ENCODE measurements at regions not wholly inside any gene's neighbourhood (a gene's known extent, or its start where the extent isn't known, plus 50 kb on each side); places are given as distances from the start of the nearest gene placed in this dataset.

- Histone ChIP-seq H3K36me3 (replicated peaks) (no peaks in the 10 kb centered on the region), H3K27me3 (replicated peaks) (peaks cover 2% of the 10 kb centered on the region), H3K27ac (no peak overlapping the region), H3K4me3 (ENCODE audit: low read depth, low read length) (no peak overlapping the region)
- no peak for TF ChIP-seq CTCF (IDR thresholded peaks at IDR 0.05; ENCODE audit: low read depth, low read length, missing control alignments)
- in situ Hi-C loops (cut with HindIII; ENCODE audit: low pct_ligation_motif_present, low sequenced_read_pairs), result no loop called here
- no peak for DNase-seq
Measured at GRCh38 chr10:123580426-123580825, 85.7 kb upstream of the GPR26 start.

- DNase-seq, result no peak
- H3K27me3 ChIP-seq (replicated peaks), result peaks cover 2% of the 10 kb centered on the region
- H3K36me3 ChIP-seq (replicated peaks), result no peaks in the 10 kb centered on the region
- H3K4me3 ChIP-seq (ENCODE audit: low read depth, low read length), result no peak overlapping the region
- TF ChIP-seq CTCF (IDR thresholded peaks at IDR 0.05; ENCODE audit: low read depth, low read length, missing control alignments), result no peak
- in situ Hi-C loops (cut with HindIII; ENCODE audit: low pct_ligation_motif_present, low sequenced_read_pairs), result no loop called here
- H3K27ac ChIP-seq, result no peak overlapping the region
Measured at GRCh38 chr10:123581656-123582055, 84.5 kb upstream of the GPR26 start.

- Histone ChIP-seq H3K36me3 (replicated peaks) (no peaks in the 10 kb centered on the region), H3K27ac (no peak overlapping the region), H3K4me3 (ENCODE audit: low read depth, low read length) (no peak overlapping the region), H3K27me3 (replicated peaks) (peaks cover 2% of the 10 kb centered on the region)
- TF ChIP-seq CTCF (IDR thresholded peaks at IDR 0.05; ENCODE audit: low read depth, low read length, missing control alignments), result peak; percentile 93
- in situ Hi-C loops (cut with HindIII; ENCODE audit: low pct_ligation_motif_present, low sequenced_read_pairs), result no loop called here
- peak; percentile 65 for DNase-seq
Measured at GRCh38 chr10:123582084-123582989, 83.8 kb upstream of the GPR26 start.

- no peak overlapping the region for H3K27ac ChIP-seq
Measured at GRCh38 chr10:123583639-123584418, 82.3 kb upstream of the GPR26 start.

GRCh38 chr10:123584419-123584775 is 81.8 kb upstream of the GPR26 start:
- no peak overlapping the region for H3K4me3 ChIP-seq (ENCODE audit: low read depth, low read length)
- DNase-seq, result no peak
- in situ Hi-C loops (cut with HindIII; ENCODE audit: low pct_ligation_motif_present, low sequenced_read_pairs), result no loop called here
- H3K27me3 ChIP-seq (replicated peaks), result peaks cover 2% of the 10 kb centered on the region
- H3K27ac ChIP-seq, result no peak overlapping the region
- TF ChIP-seq CTCF (IDR thresholded peaks at IDR 0.05; ENCODE audit: low read depth, low read length, missing control alignments), result no peak
- H3K36me3 ChIP-seq (replicated peaks), result no peaks in the 10 kb centered on the region

More at GRCh38 chr10:123583639-123584418, 82.3 kb upstream of the GPR26 start:
- in situ Hi-C loops (cut with HindIII; ENCODE audit: low pct_ligation_motif_present, low sequenced_read_pairs), result no loop called here
- no peaks in the 10 kb centered on the region for H3K36me3 ChIP-seq (replicated peaks)
- DNase-seq, result peak; percentile 64
- H3K4me3 ChIP-seq (ENCODE audit: low read depth, low read length), result no peak overlapping the region
- H3K27me3 ChIP-seq (replicated peaks), result peaks cover 2% of the 10 kb centered on the region
- peak; percentile 78 for TF ChIP-seq CTCF (IDR thresholded peaks at IDR 0.05; ENCODE audit: low read depth, low read length, missing control alignments)

Measured in brain microvascular endothelial cell (primary cell).